ENCODE measurements at regions not wholly inside any gene's neighbourhood (a gene's known extent, or its start where the extent isn't known, plus 50 kb on each side); places are given as distances from the start of the nearest gene placed in this dataset.
A peak's percentile ranks its signal among the peaks of the same experiment; 100 is the strongest.

- no peak for DNase-seq (ENCODE audit: low read depth)
Observed at GRCh38 chr10:120705309-120705708, 145.9 kb upstream of the WDR11 start.

- DNase-seq (ENCODE audit: low read depth): no peak
Observed at GRCh38 chr10:120710076-120710475, 141.1 kb upstream of the WDR11 start.

- DNase-seq (ENCODE audit: low read depth): no peak
Observed at GRCh38 chr10:120711860-120712259, 139.3 kb upstream of the WDR11 start.

GRCh38 chr10:120713573-120714205 is 137.5 kb upstream of the WDR11 start:
- DNase-seq (ENCODE audit: low read depth): no peak

- DNase-seq (ENCODE audit: low read depth): no peak
Observed at GRCh38 chr10:120715171-120715570, 136.0 kb upstream of the WDR11 start.

GRCh38 chr10:120719333-120719732 is 131.8 kb upstream of the WDR11 start:
- DNase-seq (ENCODE audit: low read depth): no peak

GRCh38 chr10:120727001-120727400 is 124.2 kb upstream of the WDR11 start:
- DNase-seq (ENCODE audit: low read depth): no peak

GRCh38 chr10:120729547-120729946 is 121.6 kb upstream of the WDR11 start:
- DNase-seq (ENCODE audit: low read depth): no peak

- DNase-seq (ENCODE audit: low read depth): peak; percentile 13
Observed at GRCh38 chr10:120732067-120732466, 119.1 kb upstream of the WDR11 start.

- no peak for DNase-seq (ENCODE audit: low read depth)
Observed at GRCh38 chr10:120732643-120733313, 118.4 kb upstream of the WDR11 start.

GRCh38 chr10:120734483-120735078 is 116.6 kb upstream of the WDR11 start:
- no peak for DNase-seq (ENCODE audit: low read depth)

- DNase-seq (ENCODE audit: low read depth): no peak
Observed at GRCh38 chr10:120735315-120735714, 115.8 kb upstream of the WDR11 start.

- DNase-seq (ENCODE audit: low read depth): no peak
Observed at GRCh38 chr10:120735773-120736371, 115.3 kb upstream of the WDR11 start.

GRCh38 chr10:120736377-120736776 is 114.8 kb upstream of the WDR11 start:
- no peak for DNase-seq (ENCODE audit: low read depth)

GRCh38 chr10:120738658-120739057 is 112.5 kb upstream of the WDR11 start:
- no peak for DNase-seq (ENCODE audit: low read depth)

- no peak for DNase-seq (ENCODE audit: low read depth)
Observed at GRCh38 chr10:120741396-120741795, 109.8 kb upstream of the WDR11 start.

GRCh38 chr10:120742373-120742772 is 108.8 kb upstream of the WDR11 start:
- DNase-seq (ENCODE audit: low read depth): no peak

- no peak for DNase-seq (ENCODE audit: low read depth)
Observed at GRCh38 chr10:120744040-120744439, 107.1 kb upstream of the WDR11 start.

- no peak for DNase-seq (ENCODE audit: low read depth)
Observed at GRCh38 chr10:120746001-120746777, 105.0 kb upstream of the WDR11 start.

- DNase-seq (ENCODE audit: low read depth): no peak
Observed at GRCh38 chr10:120748519-120748918, 102.6 kb upstream of the WDR11 start.

GRCh38 chr10:120749072-120749471 is 102.1 kb upstream of the WDR11 start:
- DNase-seq (ENCODE audit: low read depth): no peak

GRCh38 chr10:120749856-120750566 is 101.2 kb upstream of the WDR11 start:
- DNase-seq (ENCODE audit: low read depth): no peak

Measured in non-pigmented ciliary epithelial cell (primary cell).